Coronary artery (tissue), 2 donors: ENCODE measurements at regions not wholly inside any gene's neighbourhood (a gene's known extent, or its start where the extent isn't known, plus 50 kb on each side); places are given as distances from the start of the nearest gene placed in this dataset.

Experiments
- DNase-seq: peaks from one replicate; pipeline ENCODE4 v3.0.0-alpha.2; 2017; ENCODE audit warnings: low spot score
- H3K27ac ChIP-seq, 2 donors: fragments of 200-600 bp; sonication (generic); one replicate each; pipeline ENCODE4 v1.5.1; 2016 to 2019
- H3K4me3 ChIP-seq: fragments of 200-600 bp; sonication (generic); 2 replicates; pipeline ENCODE4 v1.5.1; 2016; ENCODE audit warnings: mild to moderate bottlenecking, moderate library complexity
- CTCF ChIP-seq: fragments of 200-600 bp; sonication (generic); IDR thresholded peaks from one replicate; pipeline ENCODE4 v1.5.1; 2019; ENCODE audit warnings: antibody characterized with exemption

- no peak overlapping the region for H3K27ac ChIP-seq
- DNase-seq, result no peak
- no peak overlapping the region for H3K4me3 ChIP-seq
- no peak for TF ChIP-seq CTCF
Measured at GRCh38 chr16:73275024-73275423, 227.1 kb upstream of the ZFHX3 start.

- TF ChIP-seq CTCF, result no peak
- H3K27ac ChIP-seq, result no peak overlapping the region
- no peak overlapping the region for H3K4me3 ChIP-seq
- DNase-seq, result no peak
Measured at GRCh38 chr16:73274140-73274539, 226.2 kb upstream of the ZFHX3 start.

- Histone ChIP-seq H3K27ac (no peak overlapping the region), H3K4me3 (no peak overlapping the region)
- DNase-seq, result no peak
- no peak for TF ChIP-seq CTCF
Measured at GRCh38 chr16:73268366-73268993, 220.6 kb upstream of the ZFHX3 start.

GRCh38 chr16:73265935-73266334 is 218.0 kb upstream of the ZFHX3 start:
- no peak for TF ChIP-seq CTCF
- no peak for DNase-seq
- H3K27ac ChIP-seq, result no peak overlapping the region
- H3K4me3 ChIP-seq, result no peak overlapping the region

- no peak for TF ChIP-seq CTCF
- H3K27ac ChIP-seq, result no peak overlapping the region
- no peak for DNase-seq
- no peak overlapping the region for H3K4me3 ChIP-seq
Measured at GRCh38 chr16:73265124-73265837, 217.4 kb upstream of the ZFHX3 start.

- no peak for DNase-seq
- no peak overlapping the region for H3K4me3 ChIP-seq
- TF ChIP-seq CTCF, result no peak
- no peak overlapping the region for H3K27ac ChIP-seq
Measured at GRCh38 chr16:73262931-73263330, 215.0 kb upstream of the ZFHX3 start.

GRCh38 chr16:73255031-73255430 is 207.1 kb upstream of the ZFHX3 start:
- no peak overlapping the region for H3K27ac ChIP-seq

More at GRCh38 chr16:73255031-73255430, 207.1 kb upstream of the ZFHX3 start:
- no peak for TF ChIP-seq CTCF
- no peak for DNase-seq
- no peak overlapping the region for H3K4me3 ChIP-seq
